BJ (cell line): ENCODE measurements at regions not wholly inside any gene's neighbourhood (a gene's known extent, or its start where the extent isn't known, plus 50 kb on each side); places are given as distances from the start of the nearest gene placed in this dataset.

Experiments used
- CTCF ChIA-PET: fragments of 350-600 bp; formaldehyde crosslinking; extraction: SDS; loops from one replicate; lab custom pipeline; 2021; ENCODE audit warnings: antibody characterized with exemption, inconsistent platforms; lab: Yijun Ruan, JAX
- POLR2A ChIA-PET: fragments of 300-600 bp; sonication (Branson Sonifier 250); formaldehyde crosslinking; extraction: SDS; loops from one replicate; lab custom pipeline; 2021; ENCODE audit warnings: antibody characterized with exemption; lab: Charles Lee
- DNase-seq: peaks from one replicate; pipeline ENCODE4 v3.0.0-alpha.2; 2011; ENCODE audit warnings: low read depth
- H3K27me3 ChIP-seq: 2 replicates; pipeline ENCODE4 v1.6.0; 2011; ENCODE audit warnings: low read length; ENCODE audit not compliant: control insufficient read depth, insufficient read depth
- H3K36me3 ChIP-seq: 2 replicates; pipeline ENCODE4 v1.5.1; 2011; ENCODE audit warnings: low read length; ENCODE audit not compliant: control insufficient read depth, insufficient read depth
- H3K4me3 ChIP-seq: 2 replicates; pipeline ENCODE4 v1.5.1; 2011; ENCODE audit warnings: low read depth, mild to moderate bottlenecking, control low read depth, low read length
- CTCF ChIP-seq: IDR thresholded peaks from 2 replicates; pipeline ENCODE4 v1.5.1; 2011; ENCODE audit warnings: low read depth, mild to moderate bottlenecking, control low read depth, inconsistent platforms, low read length, moderate library complexity; ENCODE audit not compliant: insufficient read depth

GRCh38 chr2:155099784-155100183 is 401.3 kb downstream of the KCNJ3 start:
- CTCF ChIA-PET, result no interaction called here
- Histone ChIP-seq H3K4me3 (no peak overlapping the region), H3K27me3 (no peaks in the 10 kb centered on the region), H3K36me3 (no peaks in the 10 kb centered on the region)
- no peak for DNase-seq
- POLR2A ChIA-PET, result no interaction called here
- no peak for TF ChIP-seq CTCF

- H3K36me3 ChIP-seq, result no peaks in the 10 kb centered on the region
- ChIA-PET POLR2A (no interaction called here), CTCF (no interaction called here)
- no peaks in the 10 kb centered on the region for H3K27me3 ChIP-seq
- no peak for DNase-seq
- no peak overlapping the region for H3K4me3 ChIP-seq
- TF ChIP-seq CTCF, result no peak
These were observed 397.1 kb downstream of the KCNJ3 start for GRCh38 chr2:155095613-155096012.

GRCh38 chr2:155080373-155080772 is 381.9 kb downstream of the KCNJ3 start:
- H3K36me3 ChIP-seq, result no peaks in the 10 kb centered on the region
- TF ChIP-seq CTCF, result no peak
- H3K4me3 ChIP-seq, result no peak overlapping the region
- ChIA-PET CTCF (no interaction called here), POLR2A (no interaction called here)
- no peak for DNase-seq
- no peaks in the 10 kb centered on the region for H3K27me3 ChIP-seq

GRCh38 chr2:155070489-155070888 is 372.0 kb downstream of the KCNJ3 start:
- DNase-seq, result no peak
- ChIA-PET CTCF (no interaction called here), POLR2A (no interaction called here)
- TF ChIP-seq CTCF, result no peak
- Histone ChIP-seq H3K4me3 (no peak overlapping the region), H3K36me3 (no peaks in the 10 kb centered on the region), H3K27me3 (no peaks in the 10 kb centered on the region)

- Histone ChIP-seq H3K36me3 (no peaks in the 10 kb centered on the region), H3K4me3 (no peak overlapping the region), H3K27me3 (no peaks in the 10 kb centered on the region)
- ChIA-PET POLR2A (no interaction called here), CTCF (no interaction called here)
- no peak for DNase-seq
- no peak for TF ChIP-seq CTCF
These were observed 364.4 kb downstream of the KCNJ3 start for GRCh38 chr2:155062922-155063258.
